PC-9 (cell line): ENCODE measurements at regions not wholly inside any gene's neighbourhood (a gene's known extent, or its start where the extent isn't known, plus 50 kb on each side); places are given as distances from the start of the nearest gene placed in this dataset.

Experiments used
- BruUV-seq: library from RNA; stranded (reverse); fragments of 400-500 nt; replicated peaks from 2 replicates; lab custom pipeline; 2021; lab: Mats Ljungman, UMichigan
- CTCF ChIA-PET: fragments of 300-600 bp; sonication (Branson Sonifier 250); formaldehyde crosslinking; loops from one replicate; lab custom pipeline; 2022; ENCODE audit warnings: antibody characterized with exemption; lab: Charles Lee
- POLR2A ChIA-PET: fragments of 300-600 bp; sonication (Branson Sonifier 250); formaldehyde crosslinking; loops from one replicate; lab custom pipeline; 2022; ENCODE audit warnings: antibody characterized with exemption; ENCODE audit not compliant: unreplicated experiment; lab: Charles Lee
- DNase-seq, 2 experiments: peaks; one replicate each; pipeline versions ENCODE4 v3.0.0 to v3.0.0-alpha.2; 2015 to 2022; ENCODE audit warnings: mixed read lengths in 1 of 2
- H2AFZ ChIP-seq: fragments of 200-600 bp; sonication (generic); 2 replicates; pipeline ENCODE4 v1.8.1; 2017; ENCODE audit warnings: antibody characterized with exemption
- H3F3A ChIP-seq: fragments of 200-600 bp; sonication (generic); 2 replicates; pipeline ENCODE4 v1.8.1; 2017; ENCODE audit warnings: antibody characterized with exemption, mild to moderate bottlenecking, low read depth; ENCODE audit not compliant: insufficient read depth
- H3K27ac ChIP-seq: fragments of 200-600 bp; sonication (generic); 2 replicates; pipeline ENCODE4 v1.6.1; 2016; ENCODE audit warnings: mixed run types
- H3K27me3 ChIP-seq: fragments of 200-600 bp; sonication (generic); 2 replicates; pipeline ENCODE4 v1.6.1; 2016; ENCODE audit warnings: low read depth, mixed run types; ENCODE audit not compliant: insufficient read depth
- H3K36me3 ChIP-seq: fragments of 200-600 bp; sonication (generic); 2 replicates; pipeline ENCODE4 v1.6.1; 2016; ENCODE audit warnings: low read depth, mixed run types
- H3K4me1 ChIP-seq: fragments of 200-600 bp; sonication (generic); replicated peaks from 2 replicates; pipeline ENCODE4 v1.6.1; 2016; ENCODE audit warnings: mixed run types; ENCODE audit not compliant: insufficient read depth
- H3K4me2 ChIP-seq: fragments of 200-600 bp; sonication (generic); 2 replicates; pipeline ENCODE4 v1.6.1; 2017; ENCODE audit warnings: mixed run types
- H3K4me3 ChIP-seq: fragments of 200-600 bp; sonication (generic); 2 replicates; pipeline ENCODE4 v1.6.1; 2016; ENCODE audit warnings: mixed run types
- H3K79me2 ChIP-seq: fragments of 200-600 bp; sonication (generic); 2 replicates; pipeline ENCODE4 v1.6.1; 2017; ENCODE audit warnings: low read depth, mixed run types
- H3K9me2 ChIP-seq: fragments of 200-600 bp; sonication (generic); 2 replicates; pipeline ENCODE4 v1.8.1; 2017; ENCODE audit warnings: mild to moderate bottlenecking; ENCODE audit not compliant: insufficient read depth
- H3K9me3 ChIP-seq: fragments of 200-600 bp; sonication (generic); 2 replicates; pipeline ENCODE4 v1.8.1; 2016; ENCODE audit warnings: low read depth; ENCODE audit not compliant: insufficient read depth
- H4K20me1 ChIP-seq: fragments of 200-600 bp; sonication (generic); 2 replicates; pipeline ENCODE4 v1.8.1; 2017; ENCODE audit not compliant: insufficient read depth
- CTCF ChIP-seq: fragments of 200-600 bp; sonication (generic); conservative IDR thresholded peaks from 2 replicates; pipeline ENCODE4 v1.6.1; 2017; ENCODE audit warnings: mixed run types, antibody characterized with exemption, mild to moderate bottlenecking, moderate library complexity
- EZH2 ChIP-seq: fragments of 200-600 bp; sonication (generic); IDR thresholded peaks from 2 replicates; pipeline ENCODE4 v1.8.0; 2017; ENCODE audit warnings: antibody characterized with exemption, low read depth
- intact Hi-C: fragments of 100-400 bp; cut with micrococcal nuclease; formaldehyde crosslinking; loops from one replicate; pipeline ENCODE4 v1.10.0; 2022; ENCODE audit not compliant: unreplicated experiment

DNA sequence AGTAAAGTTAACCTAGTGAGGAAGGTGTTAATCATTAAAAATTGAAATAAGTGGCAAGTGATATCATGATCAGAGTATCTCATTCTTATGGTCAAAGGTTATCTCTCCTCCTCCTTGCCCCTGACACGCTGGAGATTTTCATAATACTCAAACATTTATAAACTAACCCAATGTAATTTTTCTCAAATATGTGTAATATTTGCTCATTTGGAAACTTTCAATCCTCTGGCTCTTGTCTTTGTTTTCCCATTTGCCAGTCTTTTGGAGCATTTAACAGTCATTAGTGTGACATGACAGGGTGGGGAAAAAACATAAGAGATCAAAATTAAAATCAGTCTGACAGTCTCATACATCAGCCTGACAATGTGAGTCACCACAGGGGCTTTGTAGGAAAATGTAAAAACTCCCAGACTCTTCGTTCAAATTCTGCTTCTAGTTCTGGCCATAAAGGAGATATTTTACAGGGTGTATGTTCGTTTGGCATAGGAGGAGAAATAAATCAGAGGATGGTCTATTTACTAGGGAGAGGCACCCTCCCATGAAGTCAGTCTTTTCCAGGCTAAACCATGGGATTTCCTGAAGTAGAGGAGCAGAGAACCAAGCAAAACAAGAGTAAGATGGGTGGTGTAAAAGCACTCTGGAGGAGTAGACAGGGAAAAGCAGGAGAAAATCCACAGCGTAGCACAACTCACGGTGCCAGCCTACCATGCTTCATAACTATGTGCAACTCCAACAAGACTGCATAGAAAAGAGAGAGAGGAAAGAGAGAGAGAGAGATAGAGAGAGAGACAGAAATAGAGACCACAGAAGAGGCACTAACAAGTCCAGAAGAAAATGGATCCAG lies 369.2 kb upstream of the PDE3A start:
- Histone ChIP-seq H3F3A (no peaks in the 10 kb centered on the region), H3K4me1 (no peaks in the 10 kb centered on the region), H3K27ac (no peak overlapping the region), H3K4me3 (no peak overlapping the region), H3K4me2 (no peak overlapping the region), H3K27me3 (no peaks in the 10 kb centered on the region), H4K20me1 (no peaks in the 10 kb centered on the region), H3K79me2 (no peaks in the 10 kb centered on the region), H3K9me2 (no peaks in the 10 kb centered on the region), H2AFZ (no peak overlapping the region), H3K9me3 (no peaks in the 10 kb centered on the region), H3K36me3 (no peaks in the 10 kb centered on the region)
- DNase-seq = no peak
- intact Hi-C loops = no loop called here
- POLR2A ChIA-PET = no interaction called here
- no TSS peak for BruUV-seq
- TF ChIP-seq CTCF = no peak
- no peak for TF ChIP-seq EZH2
- CTCF ChIA-PET = no interaction called here

- CTCF ChIA-PET = no interaction called here
- Histone ChIP-seq H3F3A (no peaks in the 10 kb centered on the region), H3K4me2 (no peak overlapping the region), H3K27me3 (no peaks in the 10 kb centered on the region), H4K20me1 (no peaks in the 10 kb centered on the region), H3K4me1 (no peaks in the 10 kb centered on the region), H3K9me3 (no peaks in the 10 kb centered on the region), H3K27ac (no peak overlapping the region), H3K79me2 (no peaks in the 10 kb centered on the region), H3K4me3 (no peak overlapping the region), H3K36me3 (no peaks in the 10 kb centered on the region), H3K9me2 (no peaks in the 10 kb centered on the region), H2AFZ (no peak overlapping the region)
- DNase-seq = no peak
- BruUV-seq = no TSS peak
- no peak for TF ChIP-seq CTCF
- TF ChIP-seq EZH2 = no peak
- POLR2A ChIA-PET = no interaction called here
- intact Hi-C loops = no loop called here
These were observed 368.6 kb upstream of the PDE3A start for GRCh38 chr12:19999805-20000138.

- ChIA-PET POLR2A (no interaction called here), CTCF (no interaction called here)
- no TSS peak for BruUV-seq
- no peak overlapping the region for H2AFZ ChIP-seq
- H3F3A ChIP-seq = no peaks in the 10 kb centered on the region
- no peaks in the 10 kb centered on the region for H4K20me1 ChIP-seq
- H3K4me3 ChIP-seq = no peak overlapping the region
- DNase-seq = no peak
- no peak overlapping the region for H3K27ac ChIP-seq
- H3K9me3 ChIP-seq = no peaks in the 10 kb centered on the region
- H3K79me2 ChIP-seq = no peaks in the 10 kb centered on the region
- no peak overlapping the region for H3K4me2 ChIP-seq
- H3K27me3 ChIP-seq = no peaks in the 10 kb centered on the region
- no peak for TF ChIP-seq CTCF
- TF ChIP-seq EZH2 = no peak
- H3K4me1 ChIP-seq = no peaks in the 10 kb centered on the region
- no peaks in the 10 kb centered on the region for H3K36me3 ChIP-seq
- intact Hi-C loops = no loop called here
- H3K9me2 ChIP-seq = no peaks in the 10 kb centered on the region
These were observed 368.0 kb upstream of the PDE3A start for GRCh38 chr12:20000229-20000849.
